T1000 (cell line): ENCODE measurements at regions not wholly inside any gene's neighbourhood (a gene's known extent, or its start where the extent isn't known, plus 50 kb on each side); places are given as distances from the start of the nearest gene placed in this dataset.
A peak's percentile ranks its signal among the peaks of the same experiment; 100 is the strongest.
"Not testable (repeated sequence)": the region's sequence is repeated elsewhere in the genome, so short reads cannot be mapped to it uniquely, and the experiment has no call there.

Experiments
- DNase-seq: peaks from one replicate; lab custom pipeline; 2025; ENCODE audit warnings: mixed read lengths; lab: John Stamatoyannopoulos, UW

DNA sequence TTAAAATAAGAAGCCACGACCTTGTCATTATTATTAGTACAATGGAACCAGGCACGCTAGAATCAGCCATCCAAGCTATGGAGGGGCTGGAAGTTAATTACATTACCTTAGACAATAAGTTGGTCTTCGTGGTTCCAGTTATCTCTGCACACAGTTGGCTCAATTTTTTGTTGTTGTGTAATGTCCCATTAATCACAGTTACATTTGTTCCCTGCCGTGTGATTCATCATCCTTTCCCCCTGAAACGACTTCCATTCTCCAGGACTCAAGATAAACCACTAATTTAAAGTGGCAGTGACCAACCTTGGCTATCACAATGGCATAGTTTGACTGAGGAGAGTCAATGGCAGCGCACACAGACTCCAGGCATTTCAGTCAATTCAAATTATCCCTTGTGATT is 905.0 kb downstream of the RAB28 start:
- no peak for DNase-seq

DNA sequence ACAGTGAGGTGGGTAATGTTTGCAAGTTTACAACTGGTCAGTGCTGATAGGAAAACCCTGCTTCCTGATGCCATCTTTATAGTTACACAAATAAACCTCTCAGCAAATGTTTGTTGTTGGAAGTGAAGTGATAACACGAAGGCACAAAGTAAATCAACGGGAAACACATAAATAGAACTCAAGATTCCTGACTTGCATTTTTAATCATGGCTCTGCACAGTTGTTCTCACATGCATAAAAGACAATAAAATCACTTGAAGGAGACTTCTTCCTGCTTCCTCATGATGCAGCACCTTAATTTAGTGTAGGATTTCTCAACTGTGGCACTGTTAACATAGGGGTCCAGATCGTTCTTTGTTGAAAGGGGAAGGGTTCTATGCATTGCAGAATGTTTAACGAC is 907.7 kb downstream of the RAB28 start:
- DNase-seq: no peak

DNA sequence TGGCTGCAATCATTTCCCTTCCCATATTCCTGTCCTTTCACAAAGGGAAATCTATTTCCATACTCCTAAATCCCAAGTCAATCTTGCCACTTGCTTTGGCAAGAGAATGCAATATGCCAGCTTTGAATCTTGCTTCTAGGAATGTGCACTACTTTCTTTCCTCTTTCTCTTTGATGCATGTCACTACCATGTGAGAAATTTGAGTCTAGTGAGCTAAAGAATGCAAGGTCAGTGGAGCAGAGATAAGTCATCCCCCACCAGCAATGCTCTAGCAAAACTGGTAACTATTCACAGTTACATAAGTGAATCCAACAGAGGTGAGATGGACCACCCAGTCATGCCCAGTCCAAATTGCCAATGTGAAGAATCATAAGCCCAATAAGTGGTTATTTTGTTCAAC is 910.4 kb downstream of the RAB28 start:
- DNase-seq: no peak

DNA sequence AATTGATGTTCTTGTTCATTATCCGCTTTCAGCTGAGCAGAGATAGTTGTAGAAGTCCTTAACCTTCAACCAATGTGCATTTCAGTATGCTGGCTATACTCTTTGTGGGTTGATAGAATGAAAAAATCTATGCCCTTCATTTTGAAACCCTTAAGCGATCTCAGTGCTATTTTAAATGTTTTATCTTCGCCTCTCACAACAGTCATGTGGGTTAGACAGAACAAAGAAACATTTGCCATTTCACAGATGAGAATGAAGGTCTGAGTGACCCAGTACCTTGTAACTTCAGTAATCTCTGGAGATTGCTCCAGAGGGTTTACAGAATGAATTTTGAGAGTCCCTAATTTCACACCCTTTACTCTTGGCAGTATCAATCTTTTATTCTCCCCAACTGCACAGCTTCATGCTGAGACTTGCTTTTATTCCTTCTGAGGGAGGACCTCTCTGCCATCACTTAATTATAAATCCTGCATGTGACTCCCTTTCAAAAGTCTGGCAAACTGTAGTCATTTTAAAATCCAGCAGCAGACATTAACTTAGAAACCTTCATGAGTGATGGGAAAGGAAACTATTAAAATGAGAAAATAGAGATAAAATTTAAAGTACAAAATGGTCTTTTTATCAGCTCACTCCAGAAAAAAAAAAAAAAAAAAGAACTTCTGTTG is 921.5 kb downstream of the RAB28 start:
- no peak for DNase-seq

DNA sequence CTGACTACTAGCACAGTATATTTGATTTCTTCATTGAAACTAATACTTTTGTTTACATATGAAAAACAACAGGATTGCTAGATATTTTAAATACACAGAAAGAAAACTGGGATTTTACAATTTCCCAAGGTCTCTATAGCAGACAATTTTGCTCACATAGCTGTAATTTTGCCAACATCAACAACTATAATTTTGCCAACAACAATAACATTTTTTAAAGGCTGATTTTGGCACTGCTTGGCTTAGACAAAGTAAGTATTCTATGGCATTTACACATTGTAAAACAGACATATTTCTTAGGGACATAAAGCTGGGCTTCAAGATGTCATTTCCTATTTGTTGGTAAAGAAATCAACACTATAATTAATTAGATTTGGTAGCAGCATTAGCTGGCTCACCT is 922.1 kb downstream of the RAB28 start:
- DNase-seq: no peak

DNA sequence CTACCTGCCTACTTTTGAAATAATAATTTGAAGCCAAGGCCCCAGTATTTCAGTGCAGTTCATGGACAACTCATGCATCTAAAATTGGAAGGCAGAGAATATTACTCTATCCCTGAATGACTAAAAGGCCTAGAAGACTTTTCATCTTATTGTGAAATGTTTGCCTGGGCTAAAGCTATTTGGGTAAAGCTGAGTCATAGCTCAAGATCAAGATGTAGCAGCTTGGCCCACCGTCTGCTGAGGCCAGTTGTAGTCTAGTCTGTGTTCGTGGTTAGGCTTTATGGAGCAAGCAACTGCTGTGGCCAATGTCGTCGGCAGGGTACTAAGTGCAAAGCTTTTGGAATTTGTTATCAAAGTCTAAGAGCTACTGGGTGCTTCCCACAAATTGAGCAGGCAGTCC is 929.1 kb downstream of the RAB28 start:
- peak; percentile 35 for DNase-seq

DNA sequence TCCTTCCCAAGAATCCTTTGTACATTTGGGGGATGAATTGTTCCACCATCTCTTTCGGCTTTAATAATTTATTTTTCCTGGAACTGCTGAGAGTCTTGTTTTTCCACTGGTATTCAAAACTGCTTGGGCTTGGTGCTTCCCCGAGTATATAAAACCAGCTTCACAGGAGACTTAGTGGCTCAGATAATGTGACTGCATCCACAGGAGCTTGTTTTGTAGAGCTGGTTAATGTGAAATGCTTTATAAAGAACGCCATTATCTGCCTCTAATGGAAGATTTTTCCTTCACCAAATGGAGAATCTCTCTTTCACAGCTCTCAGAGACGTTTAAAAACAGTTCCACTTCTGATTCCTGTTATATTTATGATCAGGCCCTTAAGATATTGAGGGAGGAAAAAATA is 935.5 kb downstream of the RAB28 start:
- no peak for DNase-seq

DNA sequence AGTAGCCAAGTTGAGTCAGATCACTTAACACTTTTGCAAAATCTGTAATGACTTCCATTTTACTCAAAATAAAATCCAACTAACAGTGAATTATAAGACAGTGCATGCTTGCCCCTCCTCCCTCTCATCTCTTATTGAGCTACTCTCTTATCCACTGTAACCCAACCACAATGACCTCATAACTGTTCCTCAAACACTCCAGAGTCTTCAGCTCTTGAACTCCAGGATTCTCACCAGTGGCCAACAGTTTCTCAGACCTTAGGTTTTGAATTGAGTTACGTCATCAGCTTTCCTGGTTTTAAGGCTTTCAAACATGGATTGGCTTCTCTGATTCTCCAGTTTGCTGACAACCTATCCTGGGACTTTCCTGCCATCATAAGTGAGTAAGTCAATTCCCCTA is 938.3 kb downstream of the RAB28 start:
- DNase-seq: no peak

DNA sequence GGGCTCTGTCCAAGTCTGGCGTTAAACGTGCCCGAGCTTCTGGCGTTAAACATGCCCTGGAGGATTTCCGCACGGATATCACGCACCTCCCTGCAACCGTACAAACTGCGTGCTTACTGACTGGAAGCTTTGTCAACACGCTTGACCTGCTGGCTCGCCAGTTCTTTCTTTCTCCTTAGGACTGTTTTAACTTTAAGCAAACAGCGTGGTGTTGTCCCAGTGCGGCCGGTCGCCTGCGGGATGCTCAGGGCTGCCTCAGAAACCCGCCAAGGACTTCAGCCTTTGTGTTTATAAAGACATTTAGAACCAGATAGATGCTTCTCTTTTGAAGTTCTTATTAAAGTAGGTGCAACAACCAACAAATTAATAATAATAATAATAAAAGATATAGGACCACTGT is 946.0 kb downstream of the RAB28 start:
- no peak for DNase-seq

DNA sequence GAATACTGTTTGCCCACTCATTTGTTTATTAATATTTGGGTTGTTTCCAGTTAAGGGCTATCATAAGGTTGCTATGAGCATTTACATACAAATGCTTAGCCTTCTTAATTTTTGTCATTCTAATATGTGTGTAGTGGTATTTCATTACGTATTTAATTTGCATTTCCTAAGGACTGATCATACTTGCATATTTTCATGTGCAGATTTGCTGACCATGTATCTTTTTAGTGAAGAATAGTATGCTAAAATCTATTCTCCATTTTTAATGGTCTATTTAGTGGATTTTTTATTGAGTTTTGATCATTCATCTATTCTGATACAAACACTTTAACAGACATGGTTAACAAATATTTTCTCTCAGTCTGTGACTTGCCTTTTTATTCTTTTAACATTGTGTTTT is 949.5 kb downstream of the RAB28 start:
- no peak for DNase-seq

DNA sequence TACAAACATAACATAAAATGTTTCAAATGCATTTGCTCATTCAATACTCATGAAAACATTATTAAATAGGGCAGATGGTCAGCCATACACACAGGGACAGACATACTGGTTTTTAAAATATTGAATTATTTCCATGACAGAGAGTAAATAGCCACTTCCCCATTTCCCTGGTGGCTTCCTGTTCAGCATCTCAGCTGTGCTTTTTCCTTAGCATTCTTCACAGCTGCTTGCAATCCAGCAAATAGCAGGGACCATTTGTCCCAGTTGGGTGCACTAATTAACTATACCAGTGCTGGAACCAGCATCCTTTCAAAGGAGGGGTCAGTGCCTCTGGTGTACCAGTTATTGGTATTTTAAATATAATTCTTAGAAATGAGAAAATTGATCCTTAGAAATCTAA is 964.7 kb downstream of the RAB28 start:
- no peak for DNase-seq

DNA sequence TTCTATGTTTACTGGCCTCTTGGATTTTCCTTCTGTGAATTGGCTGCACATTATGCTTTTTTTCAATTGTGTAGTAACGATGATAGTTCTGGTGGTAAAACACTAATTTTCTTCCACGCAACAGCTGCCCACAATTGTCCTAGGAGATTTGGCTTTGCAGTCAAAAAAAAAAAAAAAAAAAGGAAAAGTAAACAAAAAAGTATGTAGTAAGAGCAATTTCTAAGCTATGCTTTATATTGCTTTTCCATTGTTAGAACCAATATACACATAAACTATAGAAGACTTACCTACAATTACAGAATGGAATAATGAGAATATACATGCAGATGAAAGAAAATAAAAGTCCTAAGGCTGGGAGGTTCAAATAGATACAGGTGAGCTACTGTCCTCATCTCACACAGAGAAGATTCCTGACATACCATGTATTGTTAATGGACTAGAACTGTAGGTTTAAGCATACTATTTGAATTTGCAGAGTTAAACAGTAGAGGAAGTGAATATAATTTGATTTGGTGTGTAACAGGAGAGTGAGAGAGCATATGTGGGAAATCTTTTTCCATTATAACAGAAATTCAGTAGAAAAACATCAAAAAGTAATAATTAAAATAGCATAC is 976.2 kb downstream of the RAB28 start:
- DNase-seq: no peak

DNA sequence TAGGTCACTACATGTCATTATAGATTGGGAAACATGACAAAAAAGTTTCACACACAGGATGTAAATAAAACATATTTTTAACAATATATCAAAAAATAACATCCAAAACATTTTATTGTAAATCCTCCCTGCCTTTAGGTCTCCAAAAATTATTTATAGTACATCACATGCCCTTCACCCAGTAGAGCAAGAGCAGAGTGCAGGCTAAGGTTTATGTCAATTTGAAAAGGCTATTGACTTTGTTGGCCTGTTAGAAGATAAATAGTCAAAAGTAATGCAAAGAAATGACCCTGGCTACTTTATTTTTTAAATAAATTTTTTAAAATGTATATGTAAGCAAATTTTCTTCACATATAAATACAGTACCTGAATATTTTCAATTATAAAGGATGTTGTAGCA is 983.7 kb downstream of the RAB28 start:
- no peak for DNase-seq

DNA sequence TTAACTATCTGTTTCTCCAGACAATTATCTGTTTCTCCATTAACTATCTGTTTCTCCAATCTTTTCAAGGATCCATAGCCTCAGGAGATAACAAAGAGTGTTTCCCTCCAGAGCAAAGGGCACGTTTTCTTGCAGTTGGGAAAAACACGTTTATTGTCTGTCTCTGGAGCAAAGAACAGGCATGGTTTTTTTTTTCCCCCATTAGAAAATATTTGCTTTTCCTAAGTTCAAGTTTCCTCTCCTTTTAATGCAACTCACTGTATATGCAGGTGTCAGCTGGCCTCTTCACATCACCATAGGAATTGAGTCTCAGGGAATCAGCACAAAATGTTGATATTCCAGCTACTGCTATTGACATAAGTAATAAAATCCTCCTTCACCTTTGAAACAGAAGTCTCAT is 984.4 kb downstream of the RAB28 start:
- DNase-seq: no peak

DNA sequence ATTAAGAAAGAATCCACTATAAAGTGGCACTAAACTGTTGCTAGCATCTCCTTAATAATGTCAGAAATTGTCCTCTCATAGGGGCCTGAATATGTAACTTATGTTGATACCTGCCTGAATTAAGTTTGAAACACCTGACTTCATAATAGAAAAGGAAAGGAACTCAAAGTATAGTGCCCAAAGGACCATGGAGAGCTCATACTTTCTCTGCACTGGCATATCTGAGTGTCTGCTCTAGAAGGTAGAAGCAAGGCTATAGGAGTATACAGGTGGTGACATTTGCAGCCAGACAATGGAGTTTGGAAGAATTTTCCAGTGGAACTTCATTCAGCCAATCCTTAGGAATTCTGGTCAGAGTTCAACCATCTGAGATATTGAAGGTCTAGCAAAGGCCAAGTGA is 988.9 kb downstream of the RAB28 start:
- DNase-seq: no peak

DNA sequence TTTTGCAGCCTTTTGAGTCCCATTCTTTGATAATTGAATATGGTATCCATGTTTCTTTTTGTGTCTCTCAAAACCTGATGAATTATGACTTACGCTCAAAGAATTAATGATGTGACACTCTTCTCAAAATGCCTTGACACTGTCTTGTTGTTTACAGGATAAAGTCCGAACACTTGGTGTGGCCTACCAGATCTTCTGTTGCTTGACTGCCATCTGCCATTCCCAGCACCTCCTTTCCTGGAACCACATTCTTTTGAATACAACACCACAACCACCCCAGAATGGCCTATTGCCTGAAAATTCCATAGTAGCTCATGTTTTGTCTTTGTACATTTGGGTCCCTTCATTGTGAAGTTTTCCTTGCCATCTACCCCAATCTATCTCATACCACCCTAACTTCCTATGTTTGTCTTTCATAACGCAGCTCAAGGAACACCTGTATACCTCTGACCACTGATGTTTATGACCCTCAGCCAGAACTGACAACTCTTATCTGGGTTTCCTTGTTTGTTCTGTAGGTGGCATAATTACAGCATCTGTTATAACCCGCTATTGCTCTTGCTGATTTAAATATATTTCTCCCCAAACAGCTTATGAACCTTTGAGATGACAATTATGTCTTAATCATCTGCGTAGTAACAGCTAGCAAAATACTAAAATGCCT is 991.3 kb downstream of the RAB28 start:
- no peak for DNase-seq

DNA sequence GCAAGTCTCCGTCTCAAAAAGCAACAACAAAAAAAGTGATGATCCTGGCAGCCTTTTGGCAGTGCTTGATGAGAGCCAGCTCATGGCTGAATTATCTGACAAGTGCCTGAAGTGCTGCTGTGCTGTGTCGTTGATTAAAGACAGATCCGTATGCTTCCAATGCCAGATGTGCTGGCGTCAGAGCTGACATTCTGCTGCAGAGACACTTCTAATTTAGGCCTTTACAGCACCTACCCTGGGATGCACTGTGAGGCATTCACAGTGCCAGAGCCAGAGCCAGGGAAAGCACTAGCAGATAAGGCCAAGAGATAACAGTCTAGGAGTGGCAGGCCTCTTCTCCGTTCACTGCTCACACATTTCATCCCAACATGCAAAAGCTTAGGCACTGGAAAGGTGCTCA is 995.5 kb downstream of the RAB28 start:
- no peak for DNase-seq

DNA sequence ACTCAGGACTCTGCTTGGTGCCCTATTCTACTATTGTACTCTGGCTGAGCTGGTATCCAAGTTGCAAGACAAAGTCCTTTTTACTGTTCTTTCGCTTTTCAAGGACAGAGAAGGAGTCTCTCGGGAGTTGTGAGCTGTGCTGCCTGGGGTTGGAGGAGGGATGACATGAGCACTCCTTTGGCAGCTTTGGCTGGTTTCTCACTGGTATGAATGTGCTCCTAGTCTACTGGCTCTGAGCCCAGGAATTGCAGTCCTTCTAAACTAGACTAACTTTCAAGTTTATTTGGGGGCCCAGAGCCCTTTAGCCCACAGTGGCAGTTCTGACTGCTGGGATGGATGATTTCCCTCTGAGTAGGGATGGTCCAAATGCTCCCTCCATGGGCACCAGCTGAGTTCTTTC is 997.1 kb downstream of the RAB28 start:
- DNase-seq: peak; percentile 25

DNA sequence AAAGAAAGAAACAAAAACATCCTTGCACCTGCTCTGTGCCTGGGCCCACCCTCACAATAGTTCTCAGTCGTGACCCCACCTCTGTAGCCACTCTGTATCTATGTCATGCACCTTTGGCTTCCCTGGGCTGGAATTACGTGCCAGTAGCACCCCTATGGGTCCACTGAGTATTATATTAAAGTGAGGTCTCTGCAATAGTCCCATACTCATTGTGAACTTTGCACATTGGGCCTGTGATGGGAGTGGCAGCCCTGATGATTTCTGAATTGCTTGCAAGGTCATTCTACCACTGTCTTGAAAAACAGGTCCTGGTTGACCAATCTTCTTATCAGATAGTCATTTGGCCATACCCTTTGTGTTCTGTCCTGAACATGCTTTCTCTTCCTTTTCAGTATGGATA is 1012.1 kb downstream of the RAB28 start:
- no peak for DNase-seq

DNA sequence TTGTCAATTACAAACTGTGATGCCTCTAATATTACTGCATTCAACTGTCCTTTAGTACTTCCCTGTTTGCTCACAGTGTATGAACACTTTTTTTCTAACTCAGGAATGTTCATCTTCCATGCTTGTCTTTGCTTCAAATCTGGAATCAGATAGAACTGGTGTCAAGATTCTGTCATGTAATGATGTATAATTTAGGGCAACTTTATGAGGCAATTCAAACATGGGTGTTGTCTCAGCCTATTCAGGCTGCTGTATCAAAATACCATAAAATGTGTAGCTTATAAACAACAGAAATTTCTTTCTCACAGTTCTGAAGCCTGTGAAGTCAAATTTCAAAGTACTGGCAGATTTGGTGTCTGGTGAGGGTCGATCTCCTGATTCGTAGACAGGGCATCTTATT is 1012.9 kb downstream of the RAB28 start:
- no peak for DNase-seq

DNA sequence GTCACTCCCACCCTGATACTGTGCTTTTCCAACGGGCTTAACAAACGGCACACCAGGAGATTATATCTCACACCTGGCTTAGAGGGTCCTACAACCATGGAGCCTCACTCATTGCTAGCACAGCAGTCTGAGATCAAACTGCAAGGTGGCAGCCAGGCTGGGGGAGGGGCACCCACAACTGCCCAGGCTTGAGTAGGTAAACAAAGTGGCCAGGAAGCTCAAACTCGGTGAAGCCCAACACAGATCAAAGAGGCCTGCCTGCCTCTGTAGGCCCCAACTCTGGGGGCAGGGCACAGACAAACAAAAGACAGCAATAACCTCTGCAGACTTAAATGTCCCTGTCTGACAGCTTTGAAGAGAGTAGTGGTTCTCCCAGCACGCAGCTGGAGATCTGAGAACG is 1022.6 kb downstream of the RAB28 start:
- not testable (repeated sequence) for DNase-seq

DNA sequence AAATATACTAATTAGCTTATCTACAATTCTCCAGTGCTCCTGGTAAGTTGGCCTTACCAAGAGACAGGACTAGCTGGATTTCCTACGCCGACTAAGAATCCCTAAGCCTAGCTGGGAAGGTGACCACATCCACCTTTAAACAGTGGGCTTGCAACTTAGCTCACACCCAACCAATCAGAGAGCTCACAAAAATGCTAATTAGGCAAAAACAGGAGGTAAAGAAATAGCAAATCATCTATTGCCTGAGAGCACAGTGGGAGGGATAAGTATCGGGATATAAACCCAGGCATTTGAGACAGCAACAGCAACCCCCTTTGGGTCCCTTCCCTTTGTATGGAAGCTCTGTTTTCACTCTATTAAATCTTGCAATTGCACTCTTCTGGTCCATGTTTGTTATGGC is 1025.0 kb downstream of the RAB28 start:
- no peak for DNase-seq

DNA sequence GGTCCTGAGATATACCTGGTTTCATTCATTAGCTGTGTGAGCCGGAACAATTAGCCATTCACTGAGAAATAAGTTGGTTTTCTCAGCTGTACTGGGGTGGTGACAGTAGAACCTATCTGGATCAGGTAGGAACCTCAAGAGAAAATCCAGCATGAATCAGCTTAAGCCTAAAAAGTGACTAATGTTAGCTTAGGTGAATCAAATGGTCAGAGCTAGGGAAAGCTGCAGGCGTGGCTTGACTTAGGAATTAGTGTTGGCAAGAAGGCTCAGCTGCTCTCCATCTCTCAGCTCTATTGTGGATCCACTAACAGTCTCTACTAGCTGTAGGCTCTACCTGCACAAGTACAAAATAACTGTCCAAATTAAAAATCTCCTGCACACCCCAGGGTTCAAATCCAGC is 1025.5 kb downstream of the RAB28 start:
- no peak for DNase-seq

DNA sequence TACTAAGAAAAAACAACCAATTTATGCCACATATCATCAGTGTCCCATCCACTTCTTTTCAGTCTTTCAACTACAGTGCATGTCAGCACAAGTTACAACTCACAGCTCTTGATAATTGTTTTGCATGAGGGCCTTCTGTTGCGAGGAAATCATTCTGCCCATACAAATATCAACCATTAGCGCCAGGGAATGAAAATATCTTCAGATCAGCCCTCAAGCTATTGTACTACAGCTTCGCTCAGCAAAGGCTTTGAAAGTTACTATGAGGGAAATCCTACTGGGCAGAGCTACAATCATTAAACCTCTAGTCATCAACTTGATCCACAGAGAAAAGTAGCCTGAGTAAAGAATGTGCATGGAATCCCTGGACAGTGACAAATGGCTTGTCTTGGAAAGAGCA is 1023.6 kb upstream of the HS3ST1 start:
- no peak for DNase-seq
